ENCODE measurements at regions not wholly inside any gene's neighbourhood (a gene's known extent, or its start where the extent isn't known, plus 50 kb on each side); places are given as distances from the start of the nearest gene placed in this dataset.

DNA sequence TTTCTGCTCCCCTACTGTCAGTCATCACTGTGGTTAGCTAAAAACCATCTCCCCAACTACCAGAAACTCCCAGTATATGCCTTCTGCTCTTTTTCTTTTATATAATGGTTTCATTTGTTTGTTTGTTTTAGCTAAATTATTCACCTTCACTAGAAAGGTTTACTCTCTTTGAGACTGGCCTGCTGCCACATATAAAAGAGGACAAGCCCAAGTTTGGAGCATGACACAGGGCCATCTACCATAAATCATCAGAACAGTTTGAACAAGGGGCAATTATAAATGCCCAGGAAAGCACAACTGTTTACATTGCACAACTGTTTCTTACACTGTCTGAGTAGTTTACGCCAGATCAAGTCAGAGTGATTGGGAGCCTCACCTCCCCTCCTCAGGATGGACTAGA is 471.0 kb upstream of the PIK3C3 start:
- no peak for DNase-seq (ENCODE audit: extremely low spot score)
- no peak for TF ChIP-seq L3MBTL2 (conservative IDR thresholded peaks at IDR 0.05)
- no peak for TF ChIP-seq TARDBP (IDR thresholded peaks at IDR 0.05)
- no peak for TF ChIP-seq BHLHE40 (IDR thresholded peaks at IDR 0.05; ENCODE audit: borderline replicate concordance)
- TF ChIP-seq SUZ12 (IDR thresholded peaks at IDR 0.05), result no peak
- TF ChIP-seq LEF1 (IDR thresholded peaks at IDR 0.05; ENCODE audit: borderline replicate concordance), result no peak
- TF ChIP-seq CTBP1 (IDR thresholded peaks at IDR 0.05; ENCODE audit: borderline replicate concordance), result no peak
- TF ChIP-seq ZNF384 (IDR thresholded peaks at IDR 0.05), result no peak
- no peak for TF ChIP-seq ELF4 (IDR thresholded peaks at IDR 0.05)
- TF ChIP-seq, protein P1, sequence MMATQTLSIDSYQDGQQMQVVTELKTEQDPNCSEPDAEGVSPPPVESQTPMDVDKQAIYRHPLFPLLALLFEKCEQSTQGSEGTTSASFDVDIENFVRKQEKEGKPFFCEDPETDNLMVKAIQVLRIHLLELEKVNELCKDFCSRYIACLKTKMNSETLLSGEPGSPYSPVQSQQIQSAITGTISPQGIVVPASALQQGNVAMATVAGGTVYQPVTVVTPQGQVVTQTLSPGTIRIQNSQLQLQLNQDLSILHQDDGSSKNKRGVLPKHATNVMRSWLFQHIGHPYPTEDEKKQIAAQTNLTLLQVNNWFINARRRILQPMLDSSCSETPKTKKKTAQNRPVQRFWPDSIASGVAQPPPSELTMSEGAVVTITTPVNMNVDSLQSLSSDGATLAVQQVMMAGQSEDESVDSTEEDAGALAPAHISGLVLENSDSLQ (IDR thresholded peaks at IDR 0.05), result no peak
- TF ChIP-seq HDGF (IDR thresholded peaks at IDR 0.05; ENCODE audit: borderline replicate concordance), result no peak
- TF ChIP-seq NFRKB (IDR thresholded peaks at IDR 0.05), result no peak
- TF ChIP-seq ARNT (IDR thresholded peaks at IDR 0.05), result no peak
- TF ChIP-seq FOXM1 (IDR thresholded peaks at IDR 0.05; ENCODE audit: borderline replicate concordance), result no peak
- ChIA-PET POLR2A (no interaction called here), CTCF (no interaction called here)

DNA sequence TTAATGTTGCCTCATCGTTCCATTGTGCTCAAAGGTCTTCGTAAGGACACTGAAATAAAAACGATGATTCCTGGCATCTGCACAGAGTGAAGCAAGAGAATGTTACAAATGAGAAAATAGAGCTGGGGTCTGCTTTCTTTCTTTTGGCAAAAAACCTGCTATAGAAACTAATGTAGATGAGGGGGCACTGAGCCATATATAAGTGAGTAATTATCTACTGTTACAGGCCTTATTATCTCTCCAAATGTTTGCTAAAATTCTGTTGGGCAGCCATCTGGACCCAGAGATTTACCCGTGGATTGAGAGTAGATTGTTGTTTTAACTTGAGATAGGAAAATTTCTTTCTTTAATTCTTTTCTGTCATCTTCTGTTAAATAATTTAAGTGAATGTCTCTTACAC is 472.5 kb upstream of the PIK3C3 start:
- TF ChIP-seq NFRKB (IDR thresholded peaks at IDR 0.05), result no peak
- no peak for TF ChIP-seq FOXK2 (IDR thresholded peaks at IDR 0.05)
- no peak for TF ChIP-seq SP1 (IDR thresholded peaks at IDR 0.05)
- no peak for TF ChIP-seq HDGF (IDR thresholded peaks at IDR 0.05; ENCODE audit: borderline replicate concordance)
- TF ChIP-seq ARNT (IDR thresholded peaks at IDR 0.05), result no peak
- no peak for TF ChIP-seq ZNF384 (IDR thresholded peaks at IDR 0.05)
- TF ChIP-seq FOXM1 (IDR thresholded peaks at IDR 0.05; ENCODE audit: borderline replicate concordance), result no peak
- TF ChIP-seq, protein P1 (IDR thresholded peaks at IDR 0.05), result no peak
- TF ChIP-seq SUZ12 (IDR thresholded peaks at IDR 0.05), result no peak
- TF ChIP-seq FOXA1 (IDR thresholded peaks at IDR 0.05), result no peak
- TF ChIP-seq CTBP1 (IDR thresholded peaks at IDR 0.05; ENCODE audit: borderline replicate concordance), result no peak
- no peak for TF ChIP-seq ELF4 (IDR thresholded peaks at IDR 0.05)
- no peak for TF ChIP-seq L3MBTL2 (conservative IDR thresholded peaks at IDR 0.05)
- TF ChIP-seq BHLHE40 (IDR thresholded peaks at IDR 0.05; ENCODE audit: borderline replicate concordance), result no peak
- no peak for TF ChIP-seq LEF1 (IDR thresholded peaks at IDR 0.05; ENCODE audit: borderline replicate concordance)
- ChIA-PET CTCF (no interaction called here), POLR2A (no interaction called here)
- no peak for DNase-seq (ENCODE audit: extremely low spot score)

DNA sequence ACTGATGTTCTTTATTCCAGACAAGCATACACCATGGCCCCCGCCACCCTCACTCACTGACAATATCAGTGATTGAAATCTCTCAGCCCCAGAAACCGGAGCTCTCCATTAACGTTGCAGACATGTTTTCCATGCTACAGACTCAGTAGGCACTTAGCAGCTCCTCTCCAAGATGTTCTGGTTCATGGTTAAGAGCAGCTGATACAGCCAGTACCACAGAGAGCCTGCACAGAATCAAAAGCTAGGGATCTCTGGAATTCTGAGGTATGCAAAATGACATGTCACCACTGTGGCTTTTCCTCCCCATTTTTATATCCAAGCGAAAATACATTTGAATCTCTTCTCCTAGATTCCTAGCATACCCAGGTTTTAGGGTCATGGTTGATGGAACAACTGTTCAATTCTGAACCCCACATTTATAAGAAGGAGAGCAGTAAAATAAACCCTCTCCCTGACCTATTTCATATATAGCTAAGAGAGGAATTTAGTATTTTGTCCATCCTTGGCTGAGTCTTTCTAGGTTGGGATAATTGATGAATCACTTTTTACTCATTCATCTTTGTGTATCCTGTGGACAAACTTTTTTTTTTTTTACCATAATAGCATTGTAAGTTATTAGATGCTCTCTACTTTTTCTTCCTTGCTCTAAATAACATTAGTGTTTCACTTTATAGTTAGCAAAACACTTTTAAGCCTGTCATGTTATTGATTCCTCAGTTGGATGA is 488.4 kb upstream of the PIK3C3 start:
- ChIA-PET POLR2A (no interaction called here), CTCF (no interaction called here)
- TF ChIP-seq ELF4 (IDR thresholded peaks at IDR 0.05) (no peak), FOXK2 (IDR thresholded peaks at IDR 0.05) (no peak), BHLHE40 (IDR thresholded peaks at IDR 0.05; ENCODE audit: borderline replicate concordance) (no peak), LEF1 (IDR thresholded peaks at IDR 0.05; ENCODE audit: borderline replicate concordance) (no peak), HDGF (IDR thresholded peaks at IDR 0.05; ENCODE audit: borderline replicate concordance) (no peak), FOXA1 (IDR thresholded peaks at IDR 0.05) (no peak), CTBP1 (IDR thresholded peaks at IDR 0.05; ENCODE audit: borderline replicate concordance) (no peak), ZNF384 (IDR thresholded peaks at IDR 0.05) (no peak), FOXM1 (IDR thresholded peaks at IDR 0.05; ENCODE audit: borderline replicate concordance) (no peak), NFRKB (IDR thresholded peaks at IDR 0.05) (no peak), SP1 (IDR thresholded peaks at IDR 0.05) (no peak), L3MBTL2 (conservative IDR thresholded peaks at IDR 0.05) (no peak)
- TF ChIP-seq, protein P1 (IDR thresholded peaks at IDR 0.05), result no peak
- no peak for DNase-seq (ENCODE audit: extremely low spot score)

DNA sequence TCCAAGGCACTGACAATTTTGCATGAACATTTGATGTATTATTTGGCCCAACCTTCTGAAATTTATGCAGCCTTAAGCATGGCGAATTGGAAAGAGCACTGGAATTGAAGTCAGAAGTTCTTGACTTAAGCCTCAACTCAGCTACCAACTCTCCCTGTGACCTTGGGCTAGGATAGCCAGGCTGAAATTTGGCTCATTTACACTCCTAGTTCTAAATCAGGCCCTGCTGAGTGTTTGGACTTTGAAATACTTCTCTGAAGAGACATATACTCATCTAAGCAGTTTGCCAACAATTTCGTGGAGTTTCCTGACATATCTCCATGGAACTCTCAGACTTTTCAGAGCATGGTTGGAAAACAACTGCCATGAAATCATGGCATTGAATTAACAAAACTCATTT is 489.6 kb upstream of the PIK3C3 start:
- no peak for DNase-seq (ENCODE audit: extremely low spot score)
- ChIA-PET CTCF (no interaction called here), POLR2A (no interaction called here)
- TF ChIP-seq ZNF384 (IDR thresholded peaks at IDR 0.05), result no peak
- no peak for TF ChIP-seq L3MBTL2 (conservative IDR thresholded peaks at IDR 0.05)
- no peak for TF ChIP-seq FOXA1 (IDR thresholded peaks at IDR 0.05)
- TF ChIP-seq FOXK2 (IDR thresholded peaks at IDR 0.05), result no peak
- TF ChIP-seq ARNT (IDR thresholded peaks at IDR 0.05), result no peak
- no peak for TF ChIP-seq LEF1 (IDR thresholded peaks at IDR 0.05; ENCODE audit: borderline replicate concordance)
- TF ChIP-seq SUZ12 (IDR thresholded peaks at IDR 0.05), result no peak
- TF ChIP-seq TARDBP (IDR thresholded peaks at IDR 0.05), result no peak
- no peak for TF ChIP-seq ELF4 (IDR thresholded peaks at IDR 0.05)
- no peak for TF ChIP-seq CTBP1 (IDR thresholded peaks at IDR 0.05; ENCODE audit: borderline replicate concordance)
- no peak for TF ChIP-seq HDGF (IDR thresholded peaks at IDR 0.05; ENCODE audit: borderline replicate concordance)
- TF ChIP-seq SP1 (IDR thresholded peaks at IDR 0.05), result no peak
- no peak for TF ChIP-seq NFRKB (IDR thresholded peaks at IDR 0.05)
- TF ChIP-seq, protein P1 (IDR thresholded peaks at IDR 0.05), result no peak
- no peak for TF ChIP-seq BHLHE40 (IDR thresholded peaks at IDR 0.05; ENCODE audit: borderline replicate concordance)
- TF ChIP-seq FOXM1 (IDR thresholded peaks at IDR 0.05; ENCODE audit: borderline replicate concordance), result no peak

DNA sequence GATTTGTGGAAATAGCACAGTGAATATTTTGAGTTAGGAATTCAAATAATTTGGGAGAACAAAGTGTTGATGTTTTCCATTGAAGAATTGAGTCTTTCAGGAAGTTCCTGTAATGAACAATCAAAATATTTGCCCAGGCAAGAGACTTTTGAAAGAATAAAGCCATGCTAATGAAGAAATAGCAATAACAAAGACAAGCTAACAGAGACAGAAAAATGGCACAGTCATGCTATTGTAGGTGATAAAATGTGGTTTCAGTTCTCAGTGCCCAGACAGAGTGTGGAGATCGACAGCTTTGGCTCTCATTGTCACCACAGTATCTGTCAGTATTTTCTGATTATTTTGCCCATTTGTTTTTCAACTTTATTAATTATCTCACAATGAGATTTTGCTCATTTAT is 490.8 kb upstream of the PIK3C3 start:
- ChIA-PET CTCF (no interaction called here), POLR2A (no interaction called here)
- no peak for DNase-seq (ENCODE audit: extremely low spot score)
- TF ChIP-seq HDGF (IDR thresholded peaks at IDR 0.05; ENCODE audit: borderline replicate concordance) (no peak), ARNT (IDR thresholded peaks at IDR 0.05) (no peak), FOXM1 (IDR thresholded peaks at IDR 0.05; ENCODE audit: borderline replicate concordance) (no peak), ZNF384 (IDR thresholded peaks at IDR 0.05) (no peak), FOXK2 (IDR thresholded peaks at IDR 0.05) (no peak), FOXA1 (IDR thresholded peaks at IDR 0.05) (no peak), TARDBP (IDR thresholded peaks at IDR 0.05) (no peak)

All from HEK293T (cell line).